ENCODE measurements at regions not wholly inside any gene's neighbourhood (a gene's known extent, or its start where the extent isn't known, plus 50 kb on each side); places are given as distances from the start of the nearest gene placed in this dataset.

GRCh38 chr9:32331240-32331639, 53.2 kb upstream of the ACO1 start:
- H3K27me3 ChIP-seq (ENCODE audit: control insufficient read depth in 2 of 2, insufficient read depth in 2 of 2, low read length in 2 of 2), result no peaks in the 10 kb centered on the region
- no peaks in the 10 kb centered on the region for H3K79me2 ChIP-seq (ENCODE audit: control insufficient read depth, insufficient read depth, low read length)
- H2AFZ ChIP-seq (ENCODE audit: low read depth, low read length), result no peak overlapping the region
- BruUV-seq (replicated peaks), result no TSS peak
- no peak for FAIRE-seq
- H3K4me1 ChIP-seq (ENCODE audit: control insufficient read depth, extremely low read depth, insufficient read depth, low read length), result no peaks in the 10 kb centered on the region
- H3K9me1 ChIP-seq (replicated peaks; ENCODE audit: control insufficient read depth, extremely low read depth, insufficient read depth, low read length), result no peaks in the 10 kb centered on the region
- ChIA-PET CTCF (no interaction called here), POLR2A (no interaction called here)
- H3K27ac ChIP-seq (ENCODE audit: insufficient read depth, low read depth, low read length), result no peak overlapping the region
- intact Hi-C loops (cut with micrococcal nuclease), result no loop called here
- no peak for TF ChIP-seq MAX (IDR thresholded peaks at IDR 0.05; ENCODE audit: insufficient read depth, insufficient read length)
- no peak for TF ChIP-seq MYC (IDR thresholded peaks at IDR 0.05; ENCODE audit: low read depth, low read length)
- TF ChIP-seq CTCF (IDR thresholded peaks at IDR 0.05; ENCODE audit: extremely low read depth in 1 of 2, insufficient read depth in 1 of 2, low read depth in 1 of 2, low read length in 2 of 2), result no peak
- no peak for TF ChIP-seq JUN (IDR thresholded peaks at IDR 0.05; ENCODE audit: borderline replicate concordance, insufficient read depth, insufficient read length, low read depth)
- TF ChIP-seq POLR2A (IDR thresholded peaks at IDR 0.05; ENCODE audit: low read depth, low read length), result no peak
- no peak for TF ChIP-seq POLR2AphosphoS5 (IDR thresholded peaks at IDR 0.05; ENCODE audit: insufficient read depth, low read depth, low read length)
- no peak for TF ChIP-seq EZH2 (IDR thresholded peaks at IDR 0.05; ENCODE audit: borderline replicate concordance, low read depth, low read length, severe bottlenecking)
- TF ChIP-seq FOS (IDR thresholded peaks at IDR 0.05; ENCODE audit: borderline replicate concordance, insufficient read depth, low read length), result no peak
- no peak for TF ChIP-seq GATA2 (IDR thresholded peaks at IDR 0.05; ENCODE audit: insufficient read depth, insufficient read length, low read depth, low read length)
- no peaks in the 10 kb centered on the region for H3K36me3 ChIP-seq (ENCODE audit: control insufficient read depth in 2 of 2, extremely low read depth in 1 of 2, insufficient read depth in 2 of 2, low read length in 2 of 2)
- no peak overlapping the region for H3K9ac ChIP-seq (replicated peaks; ENCODE audit: extremely low read depth, insufficient read depth, low read length)
- no peaks in the 10 kb centered on the region for H4K20me1 ChIP-seq (replicated peaks; ENCODE audit: control insufficient read depth, extremely low read depth, insufficient read depth, low read length)
- DNase-seq (ENCODE audit: low read depth, low spot score), result no peak
- no peak overlapping the region for H3K4me2 ChIP-seq (ENCODE audit: insufficient read depth, low read length)
- no peak overlapping the region for H3K4me3 ChIP-seq (replicated peaks in 1 of 3; ENCODE audit: insufficient read depth in 1 of 3, low read depth in 1 of 3, low read length in 3 of 3)
- dilution Hi-C loops (cut with MboI; ENCODE audit: extremely low pct_ligation_motif_present, low sequenced_read_pairs), result no loop called here
- H3K9me3 ChIP-seq (replicated peaks; ENCODE audit: control insufficient read depth, insufficient read depth, low read length), result no peaks in the 10 kb centered on the region
